ENCODE measurements at regions not wholly inside any gene's neighbourhood (a gene's known extent, or its start where the extent isn't known, plus 50 kb on each side); places are given as distances from the start of the nearest gene placed in this dataset.

GRCh38 chr3:10602769-10603768 is 97.7 kb upstream of the ATP2B2 start:
- no peak for TF ChIP-seq POLR2AphosphoS5 (IDR thresholded peaks at IDR 0.05; ENCODE audit: borderline replicate concordance, low read depth, low read length)
- no peak for TF ChIP-seq EZH2 (IDR thresholded peaks at IDR 0.05)
